ENCODE measurements at regions not wholly inside any gene's neighbourhood (a gene's known extent, or its start where the extent isn't known, plus 50 kb on each side); places are given as distances from the start of the nearest gene placed in this dataset.

DNA sequence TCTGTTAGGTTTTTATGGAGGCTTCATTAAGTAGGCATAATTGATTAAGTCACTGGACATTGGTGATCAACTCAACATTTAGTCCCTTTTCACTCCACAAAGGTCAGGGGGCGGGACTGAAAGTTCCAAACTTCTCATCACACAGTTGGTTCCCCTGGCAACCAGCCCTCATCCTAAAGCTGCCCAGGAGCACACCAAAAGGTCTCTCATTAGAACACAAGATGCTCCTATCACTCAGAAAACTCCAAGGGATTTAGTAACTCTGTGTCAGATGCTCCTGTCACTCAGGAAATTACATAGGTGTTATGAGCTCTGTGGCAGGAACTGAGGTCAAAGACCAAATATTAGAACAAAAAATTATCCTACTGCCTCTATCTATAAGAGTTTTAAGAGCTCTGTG lies 321.5 kb downstream of the OTOL1 start:
- TF ChIP-seq, protein P1, sequence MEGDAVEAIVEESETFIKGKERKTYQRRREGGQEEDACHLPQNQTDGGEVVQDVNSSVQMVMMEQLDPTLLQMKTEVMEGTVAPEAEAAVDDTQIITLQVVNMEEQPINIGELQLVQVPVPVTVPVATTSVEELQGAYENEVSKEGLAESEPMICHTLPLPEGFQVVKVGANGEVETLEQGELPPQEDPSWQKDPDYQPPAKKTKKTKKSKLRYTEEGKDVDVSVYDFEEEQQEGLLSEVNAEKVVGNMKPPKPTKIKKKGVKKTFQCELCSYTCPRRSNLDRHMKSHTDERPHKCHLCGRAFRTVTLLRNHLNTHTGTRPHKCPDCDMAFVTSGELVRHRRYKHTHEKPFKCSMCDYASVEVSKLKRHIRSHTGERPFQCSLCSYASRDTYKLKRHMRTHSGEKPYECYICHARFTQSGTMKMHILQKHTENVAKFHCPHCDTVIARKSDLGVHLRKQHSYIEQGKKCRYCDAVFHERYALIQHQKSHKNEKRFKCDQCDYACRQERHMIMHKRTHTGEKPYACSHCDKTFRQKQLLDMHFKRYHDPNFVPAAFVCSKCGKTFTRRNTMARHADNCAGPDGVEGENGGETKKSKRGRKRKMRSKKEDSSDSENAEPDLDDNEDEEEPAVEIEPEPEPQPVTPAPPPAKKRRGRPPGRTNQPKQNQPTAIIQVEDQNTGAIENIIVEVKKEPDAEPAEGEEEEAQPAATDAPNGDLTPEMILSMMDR (conservative IDR thresholded peaks at IDR 0.05; ENCODE audit: low read length): no peak
- no peak for TF ChIP-seq EZH2phosphoT487 (IDR thresholded peaks at IDR 0.05; ENCODE audit: borderline replicate concordance, low read depth, low read length)

Data from OCI-LY7 (cell line).